Activated B cell treated with CpG ODN at 0.5 μM for 24 hours (primary cell): ENCODE measurements at regions not wholly inside any gene's neighbourhood (a gene's known extent, or its start where the extent isn't known, plus 50 kb on each side); places are given as distances from the start of the nearest gene placed in this dataset.

Experiments
- ATAC-seq: fragments of 200-7000 bp; cut with Tn5 transposase; one replicate; pipeline ENCODE4 v1.10.0; 2021; ENCODE audit warnings: low read depth, mild to moderate bottlenecking, moderate library complexity
- CTCF ChIA-PET: fragments of 350-600 bp; sonication (Branson Sonifier 250); formaldehyde crosslinking; loops from one replicate; lab custom pipeline; 2021; ENCODE audit warnings: antibody characterized with exemption; lab: Charles Lee
- POLR2A ChIA-PET: fragments of 350-600 bp; sonication (Branson Sonifier 250); formaldehyde crosslinking; loops from one replicate; lab custom pipeline; 2021; ENCODE audit warnings: antibody characterized with exemption; lab: Charles Lee
- DNase-seq: peaks from one replicate; pipeline ENCODE4 v3.0.0; 2022
- H3K27ac Mint-ChIP-seq: one replicate; pipeline ENCODE4 v1.8.0; 2020; ENCODE audit warnings: mixed read lengths
- H3K27me3 Mint-ChIP-seq: one replicate; pipeline ENCODE4 v1.8.0; 2021; ENCODE audit warnings: mixed read lengths
- H3K36me3 Mint-ChIP-seq: one replicate; pipeline ENCODE4 v1.8.0; 2021; ENCODE audit warnings: low read depth, mixed read lengths
- H3K4me1 Mint-ChIP-seq: one replicate; pipeline ENCODE4 v1.8.0; 2021; ENCODE audit warnings: mixed read lengths
- H3K4me3 Mint-ChIP-seq: one replicate; pipeline ENCODE4 v1.8.0; 2020; ENCODE audit warnings: mild to moderate bottlenecking, mixed read lengths
- H3K9me3 Mint-ChIP-seq: one replicate; pipeline ENCODE4 v1.8.0; 2020; ENCODE audit warnings: mixed read lengths
- intact Hi-C: fragments of 100-400 bp; cut with micrococcal nuclease; formaldehyde crosslinking; loops from one replicate; pipeline ENCODE4 v1.15.1; 2024
- TF ChIP-seq, protein P1 (sequence below): fragments of 200-600 bp; IDR thresholded peaks from one replicate; pipeline ENCODE4 v1.8.0; 2022; ENCODE audit warnings: antibody characterized with exemption, mild to moderate bottlenecking

DNA sequence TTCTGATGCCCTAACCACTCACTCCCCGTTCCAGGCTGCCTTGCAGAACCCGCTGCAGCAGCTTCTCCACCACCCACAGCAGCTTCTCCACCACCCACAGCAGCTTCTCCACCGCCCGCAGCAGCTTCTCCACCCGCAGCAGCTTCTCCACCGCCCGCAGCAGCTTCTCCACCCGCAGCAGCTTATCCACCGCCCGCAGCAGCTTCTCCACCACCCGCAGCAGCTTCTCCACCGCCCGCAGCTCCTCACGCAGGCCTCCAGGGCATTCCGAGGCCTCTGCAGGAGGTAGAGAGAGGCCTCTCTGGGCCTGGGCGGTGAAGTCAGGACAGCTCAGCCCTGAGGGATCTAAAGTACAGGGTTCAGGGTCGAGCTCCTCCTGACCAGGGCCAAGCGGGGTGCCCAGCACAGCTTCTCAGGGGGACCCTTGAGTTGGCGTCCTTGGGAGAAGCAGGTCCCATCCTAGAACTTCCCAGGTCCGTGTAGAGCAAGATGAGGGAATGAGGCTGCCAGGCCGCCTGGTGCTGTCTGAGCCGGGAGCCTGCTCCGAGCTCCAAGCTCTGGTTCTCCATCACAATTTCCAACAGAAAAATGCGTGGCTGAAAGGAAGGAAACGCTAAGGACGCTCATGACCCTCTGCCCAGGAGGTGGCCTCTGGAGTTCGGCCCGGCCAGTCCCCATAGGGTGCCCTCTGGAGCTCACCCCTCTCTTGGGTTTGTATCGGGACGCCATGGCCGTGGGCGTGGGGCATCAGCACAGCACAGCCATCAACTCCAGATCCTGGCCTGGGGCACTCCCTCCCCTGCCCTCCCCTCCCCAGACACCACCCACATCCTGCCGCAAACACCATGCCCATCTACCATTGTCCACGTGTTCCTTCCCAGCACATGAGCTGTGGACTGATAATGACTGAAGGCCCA, 528.6 kb downstream of the BRD1 start:
- ATAC-seq: no peak
- peaks cover 4% of the 10 kb centered on the region for H3K9me3 Mint-ChIP-seq
- H3K27me3 Mint-ChIP-seq: peaks cover 7% of the 10 kb centered on the region
- intact Hi-C loops: no loop called here
- CTCF ChIA-PET: no interaction called here
- TF ChIP-seq, protein P1, sequence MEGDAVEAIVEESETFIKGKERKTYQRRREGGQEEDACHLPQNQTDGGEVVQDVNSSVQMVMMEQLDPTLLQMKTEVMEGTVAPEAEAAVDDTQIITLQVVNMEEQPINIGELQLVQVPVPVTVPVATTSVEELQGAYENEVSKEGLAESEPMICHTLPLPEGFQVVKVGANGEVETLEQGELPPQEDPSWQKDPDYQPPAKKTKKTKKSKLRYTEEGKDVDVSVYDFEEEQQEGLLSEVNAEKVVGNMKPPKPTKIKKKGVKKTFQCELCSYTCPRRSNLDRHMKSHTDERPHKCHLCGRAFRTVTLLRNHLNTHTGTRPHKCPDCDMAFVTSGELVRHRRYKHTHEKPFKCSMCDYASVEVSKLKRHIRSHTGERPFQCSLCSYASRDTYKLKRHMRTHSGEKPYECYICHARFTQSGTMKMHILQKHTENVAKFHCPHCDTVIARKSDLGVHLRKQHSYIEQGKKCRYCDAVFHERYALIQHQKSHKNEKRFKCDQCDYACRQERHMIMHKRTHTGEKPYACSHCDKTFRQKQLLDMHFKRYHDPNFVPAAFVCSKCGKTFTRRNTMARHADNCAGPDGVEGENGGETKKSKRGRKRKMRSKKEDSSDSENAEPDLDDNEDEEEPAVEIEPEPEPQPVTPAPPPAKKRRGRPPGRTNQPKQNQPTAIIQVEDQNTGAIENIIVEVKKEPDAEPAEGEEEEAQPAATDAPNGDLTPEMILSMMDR: no peak
- POLR2A ChIA-PET: no interaction called here
- no peak overlapping the region for H3K27ac Mint-ChIP-seq
- H3K36me3 Mint-ChIP-seq: no peaks in the 10 kb centered on the region
- H3K4me3 Mint-ChIP-seq: no peak overlapping the region
- no peak for DNase-seq
- no peaks in the 10 kb centered on the region for H3K4me1 Mint-ChIP-seq

DNA sequence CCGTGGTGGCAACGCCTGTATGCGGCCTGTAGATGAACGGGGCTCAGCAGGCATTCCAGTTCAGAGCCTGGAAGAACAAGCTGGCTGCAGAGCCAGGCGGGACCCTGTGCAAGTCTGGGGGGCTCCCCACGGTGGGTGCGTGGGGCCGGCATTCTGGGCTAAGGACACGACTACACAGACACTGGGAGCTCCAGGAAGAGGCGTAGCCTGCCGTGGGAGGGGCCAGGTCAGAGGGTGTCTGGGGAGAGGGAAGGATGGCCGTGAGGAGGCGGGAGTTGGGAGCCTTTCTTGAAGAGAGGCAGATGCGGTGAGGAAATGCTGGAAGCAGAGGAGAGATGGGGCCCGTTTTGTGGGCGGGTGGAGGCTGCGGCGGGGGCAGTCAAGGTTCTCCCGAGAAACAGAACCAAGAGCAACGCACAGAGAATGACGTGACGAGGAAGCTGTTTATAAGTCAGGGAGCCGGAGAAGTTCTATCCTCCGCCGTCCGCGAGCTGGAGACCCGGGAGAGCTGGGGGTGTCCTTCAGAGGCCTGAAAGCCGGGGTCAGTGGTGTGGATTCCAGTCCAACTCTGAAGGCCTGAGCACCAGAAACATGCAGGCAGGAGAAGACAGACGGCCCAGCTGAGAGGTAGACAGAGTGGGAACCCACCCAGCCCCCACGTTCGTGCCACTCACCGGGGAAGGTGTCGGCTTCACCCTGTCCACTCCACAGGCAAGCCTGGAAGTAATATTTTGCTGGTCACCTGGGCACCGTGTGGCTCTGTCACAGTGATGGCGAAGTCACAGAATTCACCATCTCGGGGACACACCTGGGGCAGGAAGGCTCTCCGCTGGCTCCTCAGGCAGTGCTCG, 529.6 kb downstream of the BRD1 start:
- Mint-ChIP-seq H3K36me3 (peaks cover 2% of the 10 kb centered on the region), H3K4me1 (no peaks in the 10 kb centered on the region), H3K27me3 (peaks cover 3% of the 10 kb centered on the region), H3K27ac (no peak overlapping the region), H3K4me3 (no peak overlapping the region), H3K9me3 (peaks cover 12% of the 10 kb centered on the region)
- TF ChIP-seq, protein P1: no peak
- no peak for DNase-seq
- ATAC-seq: no peak
- CTCF ChIA-PET: no interaction called here
- intact Hi-C loops: no loop called here
- POLR2A ChIA-PET: no interaction called here

DNA sequence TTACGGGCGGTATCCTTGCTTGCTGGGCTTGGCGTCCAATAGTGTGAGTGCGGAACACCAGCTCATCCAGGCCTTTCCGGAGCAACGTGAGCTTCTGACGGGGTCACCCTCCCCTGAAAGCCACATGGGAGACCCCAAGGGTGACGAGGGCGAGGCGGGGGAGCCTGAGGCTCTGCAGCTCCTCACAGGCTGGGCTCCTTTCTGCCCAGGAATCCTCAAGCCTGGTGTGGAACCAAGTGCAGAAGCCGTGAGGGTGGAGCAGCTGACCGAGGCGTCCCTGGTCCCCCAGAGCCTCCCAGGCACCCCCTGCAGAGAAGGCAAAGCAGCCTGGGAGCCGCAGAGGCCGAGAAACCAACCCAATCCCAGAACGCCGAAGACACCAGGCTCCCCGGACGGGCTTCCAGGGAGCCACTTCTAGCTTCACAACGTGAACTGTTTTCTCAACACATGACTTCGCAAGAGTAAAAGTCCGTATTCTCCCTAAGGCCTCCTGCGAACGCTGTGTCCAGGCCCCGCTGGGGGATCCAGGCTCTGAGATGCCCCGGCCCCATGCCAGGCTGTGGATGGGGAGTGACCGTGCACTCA, 530.3 kb downstream of the BRD1 start:
- H3K36me3 Mint-ChIP-seq: peaks cover 2% of the 10 kb centered on the region
- no peaks in the 10 kb centered on the region for H3K4me1 Mint-ChIP-seq
- intact Hi-C loops: no loop called here
- H3K27me3 Mint-ChIP-seq: no peaks in the 10 kb centered on the region
- ATAC-seq: no peak
- DNase-seq: no peak
- ChIA-PET CTCF (no interaction called here), POLR2A (no interaction called here)
- TF ChIP-seq, protein P1: no peak
- peaks cover 12% of the 10 kb centered on the region for H3K9me3 Mint-ChIP-seq
- H3K27ac Mint-ChIP-seq: no peak overlapping the region
- no peak overlapping the region for H3K4me3 Mint-ChIP-seq

DNA sequence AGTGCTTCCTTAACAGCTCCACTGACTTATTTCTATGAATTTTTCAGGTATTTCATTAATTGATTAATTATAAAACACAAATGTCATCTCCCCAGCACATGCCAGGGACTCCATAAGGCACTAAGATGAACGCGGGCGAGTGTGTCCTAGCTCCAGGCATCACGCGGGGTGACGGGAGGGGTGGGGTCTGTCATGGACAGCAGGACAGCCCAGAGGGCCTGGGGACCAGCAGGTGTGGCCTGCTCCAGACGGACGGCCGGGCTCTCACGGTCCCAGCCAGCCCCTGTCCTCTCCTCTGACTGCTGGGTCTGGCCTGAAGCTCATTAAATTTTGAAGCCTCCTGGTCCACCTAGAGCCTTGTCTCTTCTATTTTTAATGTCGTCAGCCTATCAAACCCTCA, 531.1 kb downstream of the BRD1 start:
- ChIA-PET POLR2A (no interaction called here), CTCF (no interaction called here)
- Mint-ChIP-seq H3K27ac (no peak overlapping the region), H3K9me3 (peaks cover 12% of the 10 kb centered on the region), H3K36me3 (peaks cover 2% of the 10 kb centered on the region), H3K27me3 (no peaks in the 10 kb centered on the region), H3K4me3 (no peak overlapping the region), H3K4me1 (no peaks in the 10 kb centered on the region)
- no peak for ATAC-seq
- intact Hi-C loops: no loop called here
- TF ChIP-seq, protein P1: no peak
- DNase-seq: no peak
